ENCODE measurements at regions not wholly inside any gene's neighbourhood (a gene's known extent, or its start where the extent isn't known, plus 50 kb on each side); places are given as distances from the start of the nearest gene placed in this dataset.

DNA sequence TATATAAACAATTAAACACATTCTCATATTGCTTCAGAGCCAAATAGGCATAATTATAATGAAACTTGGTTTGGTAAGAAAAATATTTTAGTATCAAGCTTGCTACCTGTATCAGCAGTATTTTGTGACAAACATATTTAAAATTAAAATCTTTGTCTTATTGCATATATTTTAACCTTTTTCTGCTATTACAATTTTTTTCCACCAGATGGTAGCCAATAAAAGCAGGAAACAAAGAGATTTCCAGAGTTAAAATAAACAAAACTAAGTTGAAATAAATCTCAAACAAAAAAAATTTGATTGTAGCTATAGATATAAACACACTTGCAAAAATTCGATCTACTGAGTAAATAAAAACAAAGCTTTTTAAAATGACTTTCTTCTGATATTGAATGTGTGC, 491.3 kb upstream of the GJE1 start:
- TF ChIP-seq, protein P1, sequence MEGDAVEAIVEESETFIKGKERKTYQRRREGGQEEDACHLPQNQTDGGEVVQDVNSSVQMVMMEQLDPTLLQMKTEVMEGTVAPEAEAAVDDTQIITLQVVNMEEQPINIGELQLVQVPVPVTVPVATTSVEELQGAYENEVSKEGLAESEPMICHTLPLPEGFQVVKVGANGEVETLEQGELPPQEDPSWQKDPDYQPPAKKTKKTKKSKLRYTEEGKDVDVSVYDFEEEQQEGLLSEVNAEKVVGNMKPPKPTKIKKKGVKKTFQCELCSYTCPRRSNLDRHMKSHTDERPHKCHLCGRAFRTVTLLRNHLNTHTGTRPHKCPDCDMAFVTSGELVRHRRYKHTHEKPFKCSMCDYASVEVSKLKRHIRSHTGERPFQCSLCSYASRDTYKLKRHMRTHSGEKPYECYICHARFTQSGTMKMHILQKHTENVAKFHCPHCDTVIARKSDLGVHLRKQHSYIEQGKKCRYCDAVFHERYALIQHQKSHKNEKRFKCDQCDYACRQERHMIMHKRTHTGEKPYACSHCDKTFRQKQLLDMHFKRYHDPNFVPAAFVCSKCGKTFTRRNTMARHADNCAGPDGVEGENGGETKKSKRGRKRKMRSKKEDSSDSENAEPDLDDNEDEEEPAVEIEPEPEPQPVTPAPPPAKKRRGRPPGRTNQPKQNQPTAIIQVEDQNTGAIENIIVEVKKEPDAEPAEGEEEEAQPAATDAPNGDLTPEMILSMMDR (IDR thresholded peaks at IDR 0.05; ENCODE audit: insufficient read depth, low read length, poor library complexity, severe bottlenecking): no peak
- no peak for TF ChIP-seq EZH2phosphoT487 (conservative IDR thresholded peaks at IDR 0.05; ENCODE audit: low read length)
